Mesendoderm (in vitro differentiated cells): ENCODE measurements at regions not wholly inside any gene's neighbourhood (a gene's known extent, or its start where the extent isn't known, plus 50 kb on each side); places are given as distances from the start of the nearest gene placed in this dataset.

Experiments
- DNase-seq: peaks from one replicate; pipeline ENCODE4 v3.0.0; 2013
- H2AK5ac ChIP-seq: 2 replicates; pipeline ENCODE4 v1.6.1; 2013; ENCODE audit warnings: low read length, inconsistent platforms
- H2BK120ac ChIP-seq: 2 replicates; pipeline ENCODE4 v1.6.1; 2013; ENCODE audit warnings: low read depth, mild to moderate bottlenecking, low read length, moderate library complexity, mixed read lengths
- H2BK15ac ChIP-seq: replicated peaks from 2 replicates; pipeline ENCODE4 v1.6.1; 2013; ENCODE audit warnings: low read depth, mild to moderate bottlenecking, moderate library complexity
- H2BK5ac ChIP-seq: 2 replicates; pipeline ENCODE4 v1.6.1; 2013; ENCODE audit warnings: low read length, inconsistent platforms
- H3K18ac ChIP-seq: 2 replicates; pipeline ENCODE4 v1.6.1; 2013; ENCODE audit warnings: mild to moderate bottlenecking, low read length, mixed read lengths
- H3K23ac ChIP-seq: one replicate; pipeline ENCODE4 v1.6.1; 2013; ENCODE audit warnings: low read length
- H3K27ac ChIP-seq: 2 replicates; pipeline ENCODE4 v1.5.1; 2013; ENCODE audit warnings: low read depth, mild to moderate bottlenecking, inconsistent platforms, low read length, moderate library complexity
- H3K27me3 ChIP-seq: 2 replicates; pipeline ENCODE4 v1.6.1; 2013; ENCODE audit warnings: low read length, control low read depth, mild to moderate bottlenecking, inconsistent platforms; ENCODE audit not compliant: insufficient read depth, poor library complexity
- H3K36me3 ChIP-seq: 2 replicates; pipeline ENCODE4 v1.6.1; 2013; ENCODE audit warnings: low read length, inconsistent platforms; ENCODE audit not compliant: control insufficient read depth, insufficient read depth
- H3K4ac ChIP-seq: one replicate; pipeline ENCODE4 v1.6.1; 2013; ENCODE audit warnings: low read depth, mild to moderate bottlenecking, low read length, moderate library complexity
- H3K4me1 ChIP-seq: 2 replicates; pipeline ENCODE4 v1.6.1; 2013; ENCODE audit warnings: low read depth, low read length, inconsistent platforms; ENCODE audit not compliant: control insufficient read depth
- H3K4me2 ChIP-seq: 2 replicates; pipeline ENCODE4 v1.6.1; 2013; ENCODE audit warnings: low read length
- H3K4me3 ChIP-seq: 2 replicates; pipeline ENCODE4 v1.5.1; 2013; ENCODE audit warnings: mild to moderate bottlenecking, low read length
- H3K56ac ChIP-seq: one replicate; pipeline ENCODE4 v1.6.1; 2013; ENCODE audit warnings: low read length
- H3K79me1 ChIP-seq: 2 replicates; pipeline ENCODE4 v1.6.1; 2013; ENCODE audit warnings: low read length, inconsistent platforms
- H3K79me2 ChIP-seq: 2 replicates; pipeline ENCODE4 v1.6.1; 2013; ENCODE audit warnings: mild to moderate bottlenecking, low read length; ENCODE audit not compliant: control insufficient read depth, insufficient read depth
- H3K9ac ChIP-seq: 2 replicates; pipeline ENCODE4 v1.6.1; 2013; ENCODE audit warnings: low read length, inconsistent platforms
- H4K5ac ChIP-seq: one replicate; pipeline ENCODE4 v1.6.1; 2013; ENCODE audit warnings: low read length
- H4K8ac ChIP-seq: one replicate; pipeline ENCODE4 v1.6.1; 2013; ENCODE audit warnings: low read depth, mild to moderate bottlenecking, control low read depth, low read length, moderate library complexity
- WGBS: extraction: QIAGEN DNeasy Blood & Tissue Kit; methylation state at CpG from one replicate; pipeline ENCODE4 v1.1.7; 2013; ENCODE audit warnings: low lambda C conversion rate, missing lambda C conversion rate; ENCODE audit not compliant: insufficient coverage; ENCODE audit errors: extremely low coverage; 5-methylcytosine and 5-hydroxymethylcytosine counted together

GRCh38 chr4:30153427-30153826 is 566.7 kb upstream of the PCDH7 start:
- no peak for DNase-seq
- H3K27me3 ChIP-seq: no peaks in the 10 kb centered on the region
- H2BK120ac ChIP-seq: no peak overlapping the region
- no peak overlapping the region for H3K4me3 ChIP-seq
- no peak overlapping the region for H4K5ac ChIP-seq
- H2BK15ac ChIP-seq: no peak overlapping the region
- H3K23ac ChIP-seq: no peak overlapping the region
- H3K27ac ChIP-seq: no peak overlapping the region
- H3K79me1 ChIP-seq: no peaks in the 10 kb centered on the region
- no peak overlapping the region for H3K9ac ChIP-seq
- H4K8ac ChIP-seq: no peak overlapping the region
- H3K56ac ChIP-seq: no peak overlapping the region
- H3K79me2 ChIP-seq: no peaks in the 10 kb centered on the region
- no peak overlapping the region for H2BK5ac ChIP-seq
- no peak overlapping the region for H3K4ac ChIP-seq
- H3K36me3 ChIP-seq: no peaks in the 10 kb centered on the region
- H3K18ac ChIP-seq: no peak overlapping the region
- H3K4me2 ChIP-seq: no peak overlapping the region
- H2AK5ac ChIP-seq: no peak overlapping the region
- no CpG with 5 or more reads among the region's 2 CpGs for WGBS
- no peaks in the 10 kb centered on the region for H3K4me1 ChIP-seq

GRCh38 chr4:30160140-30160539 is 560.0 kb upstream of the PCDH7 start:
- Histone ChIP-seq H3K27ac (no peak overlapping the region), H3K79me1 (no peaks in the 10 kb centered on the region), H3K4me1 (no peaks in the 10 kb centered on the region), H4K8ac (no peak overlapping the region), H3K9ac (no peak overlapping the region), H3K4me2 (no peak overlapping the region), H3K4me3 (no peak overlapping the region), H2BK5ac (no peak overlapping the region), H3K27me3 (no peaks in the 10 kb centered on the region), H2BK15ac (no peak overlapping the region), H3K4ac (peak overlapping the region; percentile 55), H2BK120ac (no peak overlapping the region), H3K36me3 (no peaks in the 10 kb centered on the region), H2AK5ac (no peak overlapping the region), H3K23ac (no peak overlapping the region), H3K18ac (no peak overlapping the region), H3K56ac (no peak overlapping the region), H3K79me2 (no peaks in the 10 kb centered on the region), H4K5ac (no peak overlapping the region)
- no peak for DNase-seq
- no CpG with 5 or more reads among the region's 2 CpGs for WGBS

- no peaks in the 10 kb centered on the region for H3K36me3 ChIP-seq
- H3K4ac ChIP-seq: no peak overlapping the region
- H4K5ac ChIP-seq: no peak overlapping the region
- H3K4me3 ChIP-seq: no peak overlapping the region
- no peaks in the 10 kb centered on the region for H3K79me1 ChIP-seq
- H2BK15ac ChIP-seq: no peak overlapping the region
- H2AK5ac ChIP-seq: no peak overlapping the region
- H3K4me1 ChIP-seq: no peaks in the 10 kb centered on the region
- no peak overlapping the region for H4K8ac ChIP-seq
- H3K23ac ChIP-seq: no peak overlapping the region
- H2BK5ac ChIP-seq: no peak overlapping the region
- no peaks in the 10 kb centered on the region for H3K79me2 ChIP-seq
- no peak overlapping the region for H2BK120ac ChIP-seq
- no peak overlapping the region for H3K9ac ChIP-seq
- no peak for DNase-seq
- no peak overlapping the region for H3K18ac ChIP-seq
- no peak overlapping the region for H3K27ac ChIP-seq
- H3K4me2 ChIP-seq: no peak overlapping the region
- no peaks in the 10 kb centered on the region for H3K27me3 ChIP-seq
- H3K56ac ChIP-seq: no peak overlapping the region
These were observed 547.8 kb upstream of the PCDH7 start for GRCh38 chr4:30172416-30172815.

- Histone ChIP-seq H3K9ac (no peak overlapping the region), H3K23ac (no peak overlapping the region), H2BK120ac (no peak overlapping the region), H3K79me2 (no peaks in the 10 kb centered on the region), H3K56ac (no peak overlapping the region), H3K4me2 (no peak overlapping the region), H3K79me1 (no peaks in the 10 kb centered on the region), H3K4me1 (no peaks in the 10 kb centered on the region), H4K5ac (no peak overlapping the region), H3K18ac (no peak overlapping the region), H2AK5ac (no peak overlapping the region), H3K36me3 (no peaks in the 10 kb centered on the region), H4K8ac (no peak overlapping the region), H3K27me3 (no peaks in the 10 kb centered on the region), H2BK5ac (no peak overlapping the region), H3K27ac (no peak overlapping the region), H3K4me3 (no peak overlapping the region), H3K4ac (no peak overlapping the region), H2BK15ac (no peak overlapping the region)
- no peak for DNase-seq
- no CpG with 5 or more reads among the region's 4 CpGs for WGBS
These were observed 538.7 kb upstream of the PCDH7 start for GRCh38 chr4:30181512-30181911.

GRCh38 chr4:30181918-30182317 is 538.3 kb upstream of the PCDH7 start:
- DNase-seq: peak; percentile 2
- Histone ChIP-seq H2BK120ac (no peak overlapping the region), H3K4me3 (no peak overlapping the region), H3K27ac (no peak overlapping the region), H3K27me3 (no peaks in the 10 kb centered on the region), H3K23ac (no peak overlapping the region), H3K56ac (no peak overlapping the region), H4K5ac (no peak overlapping the region), H3K4ac (no peak overlapping the region), H3K4me2 (no peak overlapping the region), H3K18ac (no peak overlapping the region), H3K79me2 (no peaks in the 10 kb centered on the region), H2BK15ac (no peak overlapping the region), H2BK5ac (no peak overlapping the region), H4K8ac (no peak overlapping the region), H2AK5ac (no peak overlapping the region), H3K4me1 (no peaks in the 10 kb centered on the region), H3K79me1 (no peaks in the 10 kb centered on the region), H3K9ac (no peak overlapping the region), H3K36me3 (no peaks in the 10 kb centered on the region)
- WGBS: no CpG with 5 or more reads among the region's 2 CpGs

GRCh38 chr4:30182786-30183185 is 537.4 kb upstream of the PCDH7 start:
- Histone ChIP-seq H3K27ac (no peak overlapping the region), H3K4me2 (no peak overlapping the region), H4K8ac (no peak overlapping the region), H3K4me1 (no peaks in the 10 kb centered on the region), H2AK5ac (no peak overlapping the region), H3K79me2 (no peaks in the 10 kb centered on the region), H3K56ac (no peak overlapping the region), H3K27me3 (no peaks in the 10 kb centered on the region), H3K36me3 (no peaks in the 10 kb centered on the region), H2BK15ac (no peak overlapping the region), H4K5ac (no peak overlapping the region), H3K18ac (peak overlapping the region; percentile 51), H3K4ac (no peak overlapping the region), H3K4me3 (no peak overlapping the region), H3K79me1 (no peaks in the 10 kb centered on the region), H3K9ac (no peak overlapping the region), H3K23ac (no peak overlapping the region), H2BK120ac (no peak overlapping the region), H2BK5ac (no peak overlapping the region)
- DNase-seq: no peak
- WGBS: no CpG with 5 or more reads among the region's 2 CpGs
